ENCODE measurements at regions not wholly inside any gene's neighbourhood (a gene's known extent, or its start where the extent isn't known, plus 50 kb on each side); places are given as distances from the start of the nearest gene placed in this dataset.
A peak's percentile ranks its signal among the peaks of the same experiment; 100 is the strongest.
"Not testable (repeated sequence)": the region's sequence is repeated elsewhere in the genome, so short reads cannot be mapped to it uniquely, and the experiment has no call there.

DNA sequence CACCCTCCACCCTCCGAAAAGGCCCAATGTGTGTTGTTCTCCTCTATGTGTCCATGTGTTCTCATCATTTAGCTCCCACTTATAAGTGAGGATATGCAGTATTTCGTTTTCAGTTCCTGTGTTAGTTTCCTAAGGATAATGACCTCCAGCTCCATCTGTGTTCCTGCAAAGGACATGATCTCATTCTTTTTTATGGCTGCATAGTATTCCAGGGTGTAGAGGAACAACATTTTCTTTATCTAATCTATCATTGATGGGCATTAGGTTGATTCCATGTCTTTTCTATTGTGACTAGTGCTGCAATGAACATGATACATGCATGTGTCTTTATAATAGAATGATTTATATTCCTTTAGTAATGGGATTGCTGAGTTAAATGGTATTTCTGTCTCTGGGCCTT lies 211.3 kb downstream of the HSD17B3 start:
- not testable (repeated sequence) for DNase-seq (ENCODE audit: low read depth in 4 of 4, low spot score in 3 of 4)

DNA sequence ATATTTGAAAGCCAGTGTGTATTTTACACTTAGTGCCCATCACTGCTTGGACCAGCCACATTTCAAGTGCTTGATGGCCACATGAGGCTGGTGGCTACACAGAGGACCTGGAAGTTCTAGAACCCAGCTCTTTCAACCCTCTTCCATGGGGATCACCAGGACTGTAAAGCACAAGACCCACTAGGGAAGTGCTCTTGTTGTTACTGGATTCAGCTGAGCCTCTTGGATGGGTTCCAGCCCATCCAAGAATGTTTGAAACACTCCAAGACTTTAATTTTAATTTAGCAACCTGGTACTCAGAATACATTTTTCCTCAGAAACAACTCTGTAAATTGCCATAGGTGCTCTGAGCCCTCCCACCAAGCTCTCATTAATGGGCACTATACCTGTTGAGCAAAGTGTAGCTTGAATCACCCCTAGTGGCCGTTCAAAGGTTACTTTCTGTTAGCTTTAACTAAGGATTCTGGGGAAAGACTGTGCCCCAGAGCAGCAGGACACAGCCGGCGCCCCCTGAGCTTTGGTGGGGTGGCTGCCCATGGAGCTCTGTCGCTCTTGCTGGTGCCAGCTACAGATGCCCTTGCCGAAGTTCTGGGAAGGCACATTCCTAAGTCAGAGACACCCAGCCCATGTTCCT lies 212.4 kb downstream of the HSD17B3 start:
- no peak for DNase-seq (ENCODE audit: low read depth in 4 of 4, low spot score in 3 of 4)

DNA sequence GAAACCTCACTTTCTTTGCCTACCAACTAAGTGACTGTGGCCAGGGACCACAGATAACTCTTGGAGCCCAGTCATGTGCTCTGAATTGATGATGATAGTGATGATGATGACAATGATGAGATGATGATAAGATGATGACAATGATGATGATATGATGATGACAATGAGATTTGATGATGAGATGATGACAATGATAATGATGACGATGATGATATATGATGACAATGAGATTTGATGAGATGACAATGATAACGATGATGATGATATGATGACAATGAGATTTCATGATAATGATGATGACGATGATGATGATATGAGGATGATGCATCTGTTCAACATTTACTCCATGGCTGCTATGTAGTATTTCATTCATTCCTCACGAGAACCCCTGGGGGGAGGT lies 213.0 kb downstream of the ERCC6L2 start:
- DNase-seq (ENCODE audit: low read depth in 4 of 4, low spot score in 3 of 4): no peak

DNA sequence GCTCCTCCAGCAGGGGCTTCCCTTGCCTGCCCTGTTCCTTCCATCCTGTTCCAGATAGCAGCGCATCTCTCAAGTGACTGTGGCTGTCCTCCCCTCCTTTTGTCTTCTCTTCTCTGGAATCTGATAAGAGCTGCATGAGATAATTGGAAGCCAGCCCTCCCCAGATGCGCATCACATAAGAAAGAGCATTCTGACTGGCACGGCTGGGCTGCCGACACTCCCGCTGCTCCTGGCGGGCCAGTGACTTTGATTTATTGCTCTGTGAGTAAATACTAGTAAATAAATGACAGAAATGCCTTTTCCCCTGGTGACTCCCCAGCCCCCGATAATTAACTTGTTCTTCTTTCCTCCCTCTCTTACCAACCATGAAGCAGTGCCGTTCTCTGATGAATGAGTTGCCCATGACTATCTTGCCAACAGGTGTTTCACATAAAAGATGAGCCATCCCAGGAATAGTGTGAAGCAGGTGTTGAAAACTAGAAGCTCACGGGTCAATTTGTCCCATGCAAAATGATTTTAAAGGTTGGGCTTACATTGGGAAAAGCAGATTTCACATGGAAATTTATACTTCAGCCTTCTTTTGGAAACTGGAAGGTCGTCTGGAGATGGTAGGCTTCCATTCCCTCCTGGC lies 212.3 kb downstream of the ERCC6L2 start:
- DNase-seq (ENCODE audit: low read depth in 4 of 4, low spot score in 3 of 4): peak in 2 of 4 donors; percentile 46 to 61

DNA sequence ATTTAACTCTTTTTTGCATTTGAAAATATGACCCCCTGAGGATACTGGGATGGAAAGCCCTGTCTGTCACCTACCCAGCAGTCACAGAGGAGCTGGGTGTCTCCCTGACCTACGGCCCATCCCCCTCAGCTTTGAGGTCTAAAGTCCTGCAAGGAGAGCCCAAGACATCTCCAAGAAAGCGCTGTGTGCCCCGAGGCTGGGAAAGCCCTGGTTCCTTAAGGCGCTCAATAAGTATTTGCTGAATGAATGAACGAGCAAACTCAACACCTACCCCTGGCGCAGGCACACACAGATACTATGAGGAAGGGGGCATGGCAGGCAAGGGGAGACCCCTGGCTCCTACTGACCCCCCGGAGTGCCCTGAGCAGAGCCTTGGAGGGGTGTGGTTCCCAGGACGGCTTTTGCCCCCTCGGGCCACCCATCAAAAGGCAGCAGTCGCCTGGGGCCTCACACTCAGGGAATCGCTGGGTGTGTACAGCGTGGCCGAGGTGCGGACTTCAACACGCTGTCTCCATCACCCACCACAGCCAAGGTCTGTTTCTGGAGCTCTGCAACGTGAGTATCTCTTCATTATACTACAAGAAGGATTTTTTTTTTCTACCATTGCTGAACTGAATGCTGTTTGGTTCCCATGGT lies 211.6 kb downstream of the ERCC6L2 start:
- no peak for DNase-seq (ENCODE audit: low read depth in 4 of 4, low spot score in 3 of 4)

DNA sequence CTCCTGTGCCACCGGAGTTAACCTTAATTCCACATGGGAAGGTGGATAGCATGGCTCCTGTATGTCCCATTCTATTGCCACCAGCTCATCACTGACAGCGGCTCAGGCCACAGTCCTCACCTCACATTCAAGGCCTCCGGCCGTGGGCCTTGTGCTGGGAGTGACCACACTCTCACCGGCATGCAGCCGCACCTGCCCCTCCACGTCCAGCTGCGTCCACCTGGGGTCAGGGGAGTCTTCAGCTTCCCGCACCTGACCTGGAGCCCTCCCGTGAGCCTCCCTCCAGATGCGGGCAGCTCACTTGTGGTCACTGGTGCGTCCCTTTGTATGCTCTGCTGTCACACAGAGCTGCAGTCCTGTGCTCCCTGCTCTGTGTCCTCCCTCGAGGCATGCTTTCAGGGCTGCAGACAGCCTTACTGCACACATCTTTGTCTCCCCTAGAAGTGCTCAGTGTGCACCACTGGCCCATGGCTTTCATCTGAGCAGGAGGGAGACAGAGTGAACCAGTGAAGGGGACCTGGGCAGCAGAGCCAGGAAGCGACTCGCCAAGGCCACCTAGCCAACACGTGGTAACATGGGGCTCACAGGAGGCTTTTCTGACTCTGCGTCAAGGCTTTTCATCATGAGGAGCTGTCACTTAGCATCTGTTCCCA lies 210.1 kb downstream of the ERCC6L2 start:
- DNase-seq (ENCODE audit: low read depth in 4 of 4, low spot score in 3 of 4): no peak

DNA sequence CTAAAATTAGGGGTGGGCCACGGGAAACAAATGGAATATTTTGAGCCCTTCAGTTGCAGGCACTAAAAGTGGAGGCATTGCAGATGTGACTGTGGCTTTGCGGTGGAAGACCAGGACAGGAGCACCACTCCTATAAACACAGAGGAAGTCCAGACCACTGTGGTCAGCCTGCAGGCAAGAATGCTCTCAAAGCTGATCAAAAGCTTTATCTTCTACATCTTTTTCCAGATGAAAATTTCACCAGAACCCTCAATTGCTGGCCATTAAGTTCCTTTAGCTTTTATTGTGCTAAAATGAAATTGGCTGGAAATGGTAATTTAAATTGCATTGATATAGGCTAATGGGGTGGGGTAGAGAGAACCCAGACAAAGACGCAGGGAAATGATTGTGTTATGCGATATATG lies 208.8 kb downstream of the ERCC6L2 start:
- DNase-seq (ENCODE audit: low read depth in 4 of 4, low spot score in 3 of 4): no peak

DNA sequence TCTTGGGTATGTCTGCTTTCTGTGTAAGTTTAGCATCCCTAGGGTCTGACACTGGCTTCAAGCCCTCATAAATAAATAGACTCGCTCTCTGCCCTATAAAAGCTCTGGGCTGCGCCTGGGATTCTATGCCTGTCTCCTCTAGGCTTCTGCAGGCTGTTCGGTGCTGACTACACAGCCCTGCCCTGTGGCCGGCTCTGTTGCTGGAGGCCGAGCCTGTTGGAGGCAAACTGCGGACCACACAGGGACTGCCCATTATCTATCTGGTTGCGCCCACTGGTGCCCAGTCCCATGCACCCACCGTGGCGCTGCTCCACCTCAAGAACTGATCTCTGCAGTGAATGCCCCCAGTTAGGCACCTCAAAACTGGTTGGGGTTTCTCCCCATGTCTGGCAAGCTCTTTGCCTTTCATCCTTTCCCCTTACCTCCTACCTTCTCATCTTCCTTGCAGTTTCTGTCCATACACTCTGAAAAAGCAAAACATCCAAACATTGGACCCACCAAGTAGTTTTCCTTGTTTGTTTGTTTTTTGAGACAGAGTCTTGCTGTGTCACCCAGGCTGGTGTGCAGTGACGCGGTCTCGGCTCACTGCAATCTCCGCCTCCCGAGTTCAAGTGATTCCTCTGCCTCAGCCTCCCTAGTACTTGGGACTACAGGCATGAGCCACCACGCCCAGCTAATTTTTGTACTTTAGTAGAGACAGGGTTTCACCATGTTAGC lies 207.2 kb downstream of the ERCC6L2 start:
- no peak for DNase-seq (ENCODE audit: low read depth in 4 of 4, low spot score in 3 of 4)

DNA sequence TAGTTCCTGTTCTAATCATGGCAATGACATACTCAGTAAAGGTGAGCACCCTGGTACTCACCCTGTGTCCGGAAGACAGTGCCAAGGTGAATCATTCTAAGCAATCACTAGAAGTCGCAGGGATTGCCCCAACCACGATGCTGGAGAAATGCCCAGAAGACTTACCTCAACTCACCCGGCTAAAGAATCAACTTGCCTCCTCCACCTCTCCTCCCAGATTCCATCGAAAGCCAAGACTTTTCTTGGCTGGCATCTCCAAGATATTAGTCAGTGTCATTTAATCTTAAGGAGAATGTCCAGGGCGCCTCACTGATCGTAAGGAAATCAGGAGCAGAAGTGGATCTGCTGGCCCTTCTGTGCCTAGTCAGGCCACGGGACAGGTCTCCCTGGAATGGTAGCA lies 204.9 kb downstream of the ERCC6L2 start:
- DNase-seq (ENCODE audit: low read depth in 4 of 4, low spot score in 3 of 4): no peak

DNA sequence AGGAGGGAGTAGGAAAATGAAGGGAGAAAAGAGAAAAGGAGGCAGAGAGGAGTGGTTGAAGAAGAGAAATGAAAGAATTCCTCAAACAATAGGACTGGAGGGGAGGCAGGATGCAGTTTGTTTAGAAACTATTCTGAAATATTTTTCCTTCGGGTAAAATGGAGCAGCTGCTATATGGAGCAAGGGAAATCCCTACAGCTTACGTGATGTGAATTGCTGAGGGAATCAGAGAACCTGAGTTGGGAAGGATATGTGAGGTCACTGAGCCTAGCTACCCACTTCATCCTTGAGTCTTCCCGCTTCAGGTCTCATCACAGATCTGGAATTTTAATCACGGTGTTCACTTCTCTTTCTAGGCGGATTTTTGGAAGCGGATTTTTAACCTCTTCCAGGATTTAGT lies 204.3 kb downstream of the ERCC6L2 start:
- DNase-seq (ENCODE audit: low read depth in 4 of 4, low spot score in 3 of 4): no peak

DNA sequence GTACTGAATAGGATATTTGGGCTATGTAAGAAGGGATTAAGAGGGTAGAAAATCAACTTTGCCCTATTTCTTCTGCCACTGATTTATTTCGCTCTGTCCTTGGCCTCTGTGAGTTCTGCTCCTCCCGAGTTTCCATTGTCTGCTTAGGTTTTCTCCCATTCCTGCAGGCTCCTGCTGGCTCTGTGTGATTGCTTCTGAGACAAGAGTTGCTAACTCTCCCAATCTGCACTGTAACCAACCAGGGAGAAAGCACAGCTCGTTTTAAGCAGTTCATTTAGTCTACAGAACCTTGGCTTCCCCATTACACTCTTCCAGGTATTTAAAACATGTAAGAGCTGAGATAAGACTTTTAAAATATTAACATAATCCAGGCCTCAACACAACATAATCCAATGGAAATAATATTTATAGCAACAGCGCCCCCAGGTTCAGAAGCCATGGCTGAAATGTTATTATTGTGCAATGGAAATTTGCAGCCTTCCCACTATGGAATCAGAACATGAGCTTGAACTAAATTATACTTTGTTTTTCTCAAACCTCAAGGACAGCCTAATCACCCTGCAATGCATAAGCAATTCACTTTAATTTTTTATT lies 203.5 kb downstream of the ERCC6L2 start:
- no peak for DNase-seq (ENCODE audit: low read depth in 4 of 4, low spot score in 3 of 4)

DNA sequence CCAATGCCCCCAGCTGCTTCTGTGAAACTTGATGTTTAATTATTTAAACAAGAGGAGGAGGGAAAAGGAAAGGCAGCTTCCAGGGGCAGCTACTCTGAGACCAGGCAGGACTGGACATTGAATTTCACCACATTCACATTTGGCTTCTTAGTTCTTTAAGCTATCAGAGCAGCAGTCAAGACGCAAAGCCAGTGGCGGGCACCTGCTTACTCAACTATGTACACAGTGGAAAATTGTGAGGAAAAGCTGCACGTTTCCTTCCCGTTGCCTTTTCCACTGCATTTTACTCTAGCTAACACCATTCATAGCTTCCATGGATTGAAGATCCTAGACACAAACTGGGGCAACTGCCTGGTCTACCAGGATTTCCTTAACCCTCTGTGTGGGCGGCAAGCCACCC lies 200.3 kb downstream of the ERCC6L2 start:
- DNase-seq (ENCODE audit: low read depth in 4 of 4, low spot score in 3 of 4): no peak

DNA sequence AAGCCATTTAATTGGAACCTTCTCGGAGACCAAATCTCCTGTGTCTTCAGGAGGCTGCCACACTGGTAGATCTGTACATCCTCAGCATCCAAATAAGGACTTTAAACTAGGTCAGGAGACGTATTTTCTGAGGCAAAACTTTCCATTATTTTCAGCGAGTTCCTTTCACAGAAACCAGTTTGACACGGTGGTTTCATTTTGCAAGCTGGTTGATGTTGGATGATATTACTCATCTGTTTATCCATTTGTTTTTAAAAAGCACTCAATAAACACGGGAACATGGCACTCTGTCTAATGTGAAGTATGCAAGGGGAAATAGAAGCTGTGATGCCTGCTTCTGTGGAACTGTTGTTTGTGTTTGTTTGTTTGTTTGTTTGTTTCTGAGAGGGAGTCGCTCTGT lies 199.6 kb downstream of the ERCC6L2 start:
- DNase-seq (ENCODE audit: low read depth in 4 of 4, low spot score in 3 of 4): no peak

DNA sequence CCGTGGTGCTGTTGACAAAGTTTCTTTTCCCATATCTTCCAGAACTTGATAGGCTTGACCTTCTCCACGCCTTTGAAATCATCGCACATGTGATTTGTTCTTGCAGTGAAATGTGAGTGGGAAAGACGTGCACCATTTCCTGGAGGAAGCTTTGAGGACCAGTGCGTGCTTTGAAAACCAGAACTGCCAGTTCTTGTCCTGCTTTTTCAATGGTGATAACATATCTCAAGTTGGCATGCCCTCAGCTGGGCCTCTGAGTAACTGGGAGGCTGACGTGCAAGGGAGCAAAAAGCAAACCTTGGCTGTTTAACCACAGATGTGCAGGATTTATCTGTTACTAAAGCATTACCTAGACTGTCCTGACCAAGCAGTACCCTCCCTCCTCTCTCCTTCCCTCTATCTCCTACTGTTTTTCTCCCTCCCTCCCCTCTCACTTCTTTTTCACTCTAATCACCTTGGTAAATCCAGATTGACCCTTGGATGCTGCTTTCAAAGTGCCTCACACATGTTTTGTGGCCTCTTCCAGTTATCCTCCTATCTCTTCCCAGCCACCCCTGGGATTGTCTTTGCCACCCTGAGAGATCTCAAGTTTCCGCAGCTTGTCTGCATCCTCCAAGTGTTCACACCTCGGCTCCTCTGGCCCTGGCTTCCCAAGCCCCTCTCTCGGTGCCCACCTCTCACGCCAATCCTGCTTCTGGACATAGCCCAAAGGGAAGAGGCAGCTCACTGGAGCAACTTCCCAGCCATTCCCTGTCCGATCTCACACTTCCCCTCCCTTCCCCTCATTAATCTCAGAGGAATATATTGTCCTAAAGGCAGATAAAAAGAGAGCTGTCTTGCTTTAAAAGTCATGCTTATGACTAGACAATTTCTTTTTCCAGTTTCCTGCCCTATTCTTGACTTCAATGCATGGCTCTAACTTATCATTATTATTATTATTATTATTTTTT lies 198.3 kb downstream of the ERCC6L2 start:
- no peak for DNase-seq (ENCODE audit: low read depth in 4 of 4, low spot score in 3 of 4)

DNA sequence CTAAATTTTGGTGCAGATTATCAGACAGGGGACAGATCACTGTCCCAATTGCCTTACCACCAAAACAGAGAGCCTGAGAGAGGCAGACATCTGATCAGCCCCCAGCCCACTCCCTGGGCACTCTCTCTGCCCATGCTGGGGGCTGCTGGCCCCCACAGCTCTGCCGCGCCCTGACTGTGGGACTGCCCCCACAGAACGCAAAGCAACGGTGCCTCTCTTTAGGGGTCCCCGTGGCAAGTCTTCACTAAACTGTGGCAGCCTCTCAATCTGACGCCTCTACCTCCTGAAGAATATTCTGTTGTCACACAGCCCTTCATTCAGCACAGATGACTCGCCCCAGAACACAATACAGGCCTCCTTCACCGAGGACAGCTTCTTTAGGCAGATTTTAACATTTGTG lies 197.4 kb downstream of the ERCC6L2 start:
- DNase-seq (ENCODE audit: low read depth in 4 of 4, low spot score in 3 of 4): no peak

DNA sequence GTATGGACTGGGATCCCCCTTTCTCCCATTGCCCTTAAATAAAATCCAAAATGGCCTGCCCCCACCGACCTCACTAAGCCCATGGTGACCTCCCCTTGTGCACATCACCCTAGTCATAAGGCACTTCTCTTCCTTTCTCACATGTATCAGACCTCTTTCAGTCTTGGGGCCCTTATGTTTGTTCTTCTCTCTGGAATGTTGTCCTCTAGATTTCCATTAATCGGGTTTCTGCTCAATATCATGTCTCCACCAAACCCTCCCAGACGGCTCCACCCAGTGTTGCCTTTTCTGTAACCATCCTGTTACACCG lies 196.3 kb downstream of the ERCC6L2 start:
- no peak for DNase-seq (ENCODE audit: low read depth in 4 of 4, low spot score in 3 of 4)

DNA sequence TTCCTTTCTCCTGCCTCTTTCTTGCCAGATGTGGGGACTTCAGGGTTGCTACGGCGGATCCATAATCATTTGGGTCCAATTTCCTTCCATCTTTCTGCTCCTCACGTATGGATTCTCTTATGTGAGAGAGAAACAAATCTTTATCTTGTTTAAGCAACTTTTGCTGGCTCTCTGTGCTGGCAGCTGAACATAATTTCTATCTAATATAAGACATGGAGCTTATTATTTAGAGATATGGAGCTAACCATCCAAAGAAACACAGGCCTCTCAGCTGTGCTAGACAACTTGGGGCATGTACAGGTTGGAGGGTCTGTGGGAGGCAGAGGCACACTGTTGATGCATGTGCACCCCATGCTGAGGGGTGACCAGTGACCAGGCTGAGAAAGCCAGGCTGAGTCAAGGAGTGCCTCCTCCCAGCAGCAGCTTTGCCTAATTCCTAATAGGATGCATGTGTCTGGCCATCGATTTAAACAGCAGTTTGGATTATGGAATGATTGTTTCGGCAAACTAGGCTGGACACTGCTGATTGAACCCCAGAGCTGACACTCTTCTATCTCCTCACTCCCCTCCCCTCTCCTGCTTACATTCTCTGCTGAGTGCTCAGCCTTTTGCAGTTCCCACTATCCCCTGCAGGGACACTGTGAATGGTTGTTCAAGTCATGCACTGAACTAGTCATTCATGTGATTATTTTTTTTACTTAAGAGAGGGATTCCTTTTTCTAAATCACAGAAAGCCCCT lies 195.8 kb downstream of the ERCC6L2 start:
- DNase-seq (ENCODE audit: low read depth in 4 of 4, low spot score in 3 of 4): no peak

DNA sequence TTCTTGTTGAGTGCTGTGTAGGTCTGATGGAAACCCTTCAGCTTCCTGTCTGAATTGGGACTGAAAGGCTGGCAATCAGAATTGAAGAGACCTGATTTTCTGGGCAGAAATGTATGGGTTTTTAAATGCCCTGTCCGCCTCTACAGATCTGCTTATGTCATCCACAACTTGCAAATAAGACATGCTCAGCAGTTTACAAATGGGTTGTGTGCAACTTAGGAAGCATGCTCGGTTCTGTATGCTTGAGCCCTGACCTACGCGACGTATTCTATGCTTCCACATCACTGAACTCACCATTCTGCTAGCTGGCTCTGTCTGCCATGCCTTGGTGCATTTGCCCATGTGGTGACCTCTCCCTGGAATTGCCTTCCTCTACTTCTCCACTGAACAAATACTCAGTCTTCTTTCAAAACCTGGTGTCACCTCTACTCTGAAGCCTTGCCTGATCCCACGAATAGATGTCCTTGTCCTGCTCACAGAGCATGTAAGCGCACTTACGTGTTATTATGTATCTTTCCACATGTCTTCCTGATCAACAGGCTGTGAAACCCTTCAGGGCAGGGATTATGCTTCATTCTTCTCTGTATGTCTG lies 194.2 kb downstream of the ERCC6L2 start:
- no peak for DNase-seq (ENCODE audit: low read depth in 4 of 4, low spot score in 3 of 4)

DNA sequence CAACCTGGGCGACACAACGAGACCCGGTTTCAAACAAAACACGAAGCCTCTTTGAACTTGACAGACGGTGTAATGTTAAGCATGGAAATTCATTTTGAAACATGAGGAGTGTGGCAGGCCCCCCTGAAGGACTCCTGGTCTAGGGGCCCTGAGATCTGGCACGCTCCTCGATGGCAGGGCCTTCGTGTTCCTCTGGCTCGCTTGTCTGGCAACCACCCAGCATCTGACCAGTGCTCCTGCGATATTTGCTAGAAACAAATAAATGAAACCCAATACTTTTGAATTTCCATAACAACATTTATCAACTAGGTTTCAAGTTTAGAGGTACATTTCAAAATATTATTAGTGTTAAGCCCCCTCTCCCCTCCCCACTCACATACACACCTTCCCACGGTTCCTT lies 193.0 kb downstream of the ERCC6L2 start:
- no peak for DNase-seq (ENCODE audit: low read depth in 4 of 4, low spot score in 3 of 4)

Measured in left renal pelvis (tissue), 4 donors.